ENCODE measurements at regions not wholly inside any gene's neighbourhood (a gene's known extent, or its start where the extent isn't known, plus 50 kb on each side); places are given as distances from the start of the nearest gene placed in this dataset.

DNA sequence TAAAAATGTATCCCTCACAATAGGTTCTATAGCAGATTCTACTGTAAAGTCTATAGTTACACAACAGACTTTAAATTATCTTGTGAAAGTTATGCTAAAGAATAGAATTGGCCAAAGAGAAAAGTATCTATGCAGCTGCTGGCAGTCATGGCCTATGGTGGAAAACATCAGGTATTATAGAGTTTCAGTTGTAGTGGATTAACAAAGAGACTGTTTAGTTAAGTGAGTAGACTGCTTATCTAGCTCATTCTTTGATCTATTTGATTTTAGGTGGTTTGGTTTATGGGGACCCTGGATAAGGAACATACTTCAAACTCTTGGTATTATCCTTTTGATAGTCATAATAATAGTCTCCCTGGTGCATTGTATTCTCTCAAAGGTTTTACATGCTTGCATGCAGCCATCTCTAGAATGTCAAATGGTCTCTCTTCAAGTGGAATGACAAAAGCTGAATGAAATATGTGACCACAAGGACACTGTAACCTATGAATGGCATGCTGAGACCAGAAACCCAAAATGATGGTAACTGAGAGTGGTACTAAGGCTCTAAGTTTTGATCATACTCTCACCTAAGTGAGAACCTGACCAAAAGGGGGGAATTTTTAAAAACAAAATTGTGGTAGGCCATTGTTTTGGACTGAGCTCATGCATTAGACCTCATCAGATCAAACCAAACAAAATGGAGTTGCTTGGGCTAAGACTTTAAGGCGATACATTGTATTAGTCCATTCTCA lies 54.9 kb upstream of the NAMPT start:
- peaks cover 0 to 8% (median 2%) of the 10 kb centered on the region in 4 donors for H3K4me1 ChIP-seq
- no peak for TF ChIP-seq EP300 (IDR thresholded peaks at IDR 0.05)
- TF ChIP-seq POLR2AphosphoS5 (IDR thresholded peaks at IDR 0.05): no peak
- TF ChIP-seq, protein P1, sequence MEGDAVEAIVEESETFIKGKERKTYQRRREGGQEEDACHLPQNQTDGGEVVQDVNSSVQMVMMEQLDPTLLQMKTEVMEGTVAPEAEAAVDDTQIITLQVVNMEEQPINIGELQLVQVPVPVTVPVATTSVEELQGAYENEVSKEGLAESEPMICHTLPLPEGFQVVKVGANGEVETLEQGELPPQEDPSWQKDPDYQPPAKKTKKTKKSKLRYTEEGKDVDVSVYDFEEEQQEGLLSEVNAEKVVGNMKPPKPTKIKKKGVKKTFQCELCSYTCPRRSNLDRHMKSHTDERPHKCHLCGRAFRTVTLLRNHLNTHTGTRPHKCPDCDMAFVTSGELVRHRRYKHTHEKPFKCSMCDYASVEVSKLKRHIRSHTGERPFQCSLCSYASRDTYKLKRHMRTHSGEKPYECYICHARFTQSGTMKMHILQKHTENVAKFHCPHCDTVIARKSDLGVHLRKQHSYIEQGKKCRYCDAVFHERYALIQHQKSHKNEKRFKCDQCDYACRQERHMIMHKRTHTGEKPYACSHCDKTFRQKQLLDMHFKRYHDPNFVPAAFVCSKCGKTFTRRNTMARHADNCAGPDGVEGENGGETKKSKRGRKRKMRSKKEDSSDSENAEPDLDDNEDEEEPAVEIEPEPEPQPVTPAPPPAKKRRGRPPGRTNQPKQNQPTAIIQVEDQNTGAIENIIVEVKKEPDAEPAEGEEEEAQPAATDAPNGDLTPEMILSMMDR (IDR thresholded peaks at IDR 0.05): no peak
- TF ChIP-seq POLR2A (IDR thresholded peaks at IDR 0.05): no peak
- no peaks in the 10 kb centered on the region for H3K27me3 ChIP-seq
- DNase-seq: no peak
- peaks cover 0 to 15% (median 3%) of the 10 kb centered on the region in 4 donors for H3K9me3 ChIP-seq
- intact Hi-C loops (cut with DNase I): no loop called here
- no peak overlapping the region for H3K27ac ChIP-seq
- WGBS, 2 donors: 0 to 68% methylated on average over 1 of the region's 1 CpG
- H3K4me3 ChIP-seq: no peak overlapping the region
- no peaks in the 10 kb centered on the region for H3K36me3 ChIP-seq

DNA sequence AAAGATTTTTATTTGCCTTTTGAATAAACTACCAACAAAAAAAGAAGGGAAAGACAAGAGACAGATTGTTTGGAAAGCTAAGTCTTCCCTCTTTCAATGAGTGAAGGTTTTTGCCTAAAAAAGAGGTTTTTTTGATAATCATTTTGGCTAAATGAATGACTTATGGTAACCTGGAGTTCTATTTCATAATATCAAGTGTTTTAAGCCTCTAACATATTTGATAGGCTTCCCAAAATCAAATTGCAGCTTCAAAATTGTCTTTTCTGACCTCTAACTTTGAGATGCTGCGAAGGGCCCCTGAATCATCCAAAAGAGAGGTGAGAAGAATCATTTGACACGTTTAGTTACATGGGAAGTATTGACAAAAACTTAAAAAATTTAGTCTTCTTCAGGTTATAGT lies 53.0 kb upstream of the NAMPT start:
- Histone ChIP-seq H3K27ac (no peak overlapping the region), H3K9me3 (peaks cover 0 to 15% (median 0%) of the 10 kb centered on the region in 4 donors), H3K4me1 (peaks cover 0 to 8% (median 2%) of the 10 kb centered on the region in 4 donors), H3K4me3 (no peak overlapping the region), H3K36me3 (no peaks in the 10 kb centered on the region), H3K27me3 (no peaks in the 10 kb centered on the region)
- TF ChIP-seq POLR2AphosphoS5 (IDR thresholded peaks at IDR 0.05): no peak
- TF ChIP-seq, protein P1 (IDR thresholded peaks at IDR 0.05): no peak
- TF ChIP-seq EP300 (IDR thresholded peaks at IDR 0.05): no peak
- TF ChIP-seq POLR2A (IDR thresholded peaks at IDR 0.05): no peak
- intact Hi-C loops (cut with DNase I): no loop called here
- 81 to 83% methylated on average over 2 of the region's 2 CpGs for WGBS, 2 donors
- DNase-seq: no peak

DNA sequence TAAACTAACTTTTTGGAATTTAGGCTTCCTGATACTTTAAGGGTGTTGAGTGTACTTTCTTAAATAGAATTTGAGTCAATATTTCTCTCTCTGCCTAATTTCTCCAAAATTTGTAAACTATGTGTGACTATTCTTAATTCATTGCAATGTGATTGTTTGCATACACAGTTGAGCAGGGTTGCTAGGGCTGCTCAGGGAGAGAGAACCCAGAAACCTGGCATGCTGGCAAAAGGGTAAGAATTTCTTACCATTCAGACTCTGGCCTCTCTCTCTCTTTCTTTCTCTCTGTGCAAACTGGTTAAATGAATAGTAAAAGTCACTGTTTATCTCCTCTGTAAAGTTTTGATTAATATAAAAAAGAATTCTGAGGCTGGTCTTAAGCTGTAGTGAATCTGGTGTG lies 51.0 kb upstream of the NAMPT start:
- TF ChIP-seq EP300 (IDR thresholded peaks at IDR 0.05) (no peak), POLR2A (IDR thresholded peaks at IDR 0.05) (no peak), POLR2AphosphoS5 (IDR thresholded peaks at IDR 0.05) (no peak)
- TF ChIP-seq, protein P1 (IDR thresholded peaks at IDR 0.05): no peak
- no peak overlapping the region for H3K27ac ChIP-seq
- H3K4me1 ChIP-seq: peaks cover 0 to 8% (median 2%) of the 10 kb centered on the region in 4 donors
- intact Hi-C loops (cut with DNase I): no loop called here
- no peak for DNase-seq
- H3K36me3 ChIP-seq: no peaks in the 10 kb centered on the region
- no peaks in the 10 kb centered on the region for H3K27me3 ChIP-seq
- no peak overlapping the region for H3K4me3 ChIP-seq
- peaks cover 0 to 2% (median 0%) of the 10 kb centered on the region in 4 donors for H3K9me3 ChIP-seq

Measured in sigmoid colon (tissue), 6 donors.